Tibial nerve (tissue), 3 donors: ENCODE measurements at regions not wholly inside any gene's neighbourhood (a gene's known extent, or its start where the extent isn't known, plus 50 kb on each side); places are given as distances from the start of the nearest gene placed in this dataset.

Source experiments
- POLR2A ChIP-seq, 2 donors: fragments of 450-650 bp; IDR thresholded peaks; one replicate each; pipeline ENCODE4 v1.6.1; 2017; ENCODE audit warnings: antibody characterized with exemption in 2 of 2, mild to moderate bottlenecking in 2 of 2, moderate library complexity in 2 of 2
- TF ChIP-seq, protein P1 (sequence below), 5 experiments: fragments of 200-600 bp in 3 of 5; fragments of 450-650 bp in 2 of 5; sonication (generic) in 3 of 5; IDR thresholded peaks; one replicate each; pipeline ENCODE4 v1.5.1; 2016 to 2019; ENCODE audit warnings: antibody characterized with exemption in 5 of 5, mild to moderate bottlenecking in 3 of 5, moderate library complexity in 2 of 5

DNA sequence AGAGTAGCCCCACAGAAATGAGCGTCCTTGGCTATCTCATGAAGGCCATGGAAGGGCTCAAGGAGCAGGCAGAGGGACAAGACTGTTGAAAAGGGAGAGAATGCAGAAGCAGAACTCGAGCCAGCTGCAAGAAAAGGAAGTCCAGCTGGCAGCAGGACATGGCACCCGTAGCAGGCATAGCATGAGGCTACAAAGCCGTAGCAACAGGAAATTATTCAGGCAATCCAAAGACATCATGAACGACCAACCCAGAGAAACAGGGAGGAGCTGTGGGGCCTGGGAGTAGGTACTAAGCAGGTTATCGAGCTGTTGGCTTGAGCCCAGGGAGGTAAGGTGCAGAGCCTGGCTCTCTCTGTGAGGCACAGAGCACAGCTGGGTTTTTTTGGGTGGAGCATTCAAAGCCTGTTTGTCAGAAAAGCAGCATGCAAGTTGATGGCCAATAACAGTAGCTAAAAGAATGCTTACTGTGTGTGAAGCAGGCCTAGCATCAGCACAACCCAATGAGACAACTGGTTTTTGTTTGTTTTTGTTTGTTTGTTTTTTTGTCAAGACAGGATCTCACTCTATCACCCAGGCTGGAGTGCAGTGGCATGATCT, 144.0 kb upstream of the SMAD3 start:
- TF ChIP-seq POLR2A (IDR thresholded peaks at IDR 0.05), result no peak
- TF ChIP-seq, protein P1, sequence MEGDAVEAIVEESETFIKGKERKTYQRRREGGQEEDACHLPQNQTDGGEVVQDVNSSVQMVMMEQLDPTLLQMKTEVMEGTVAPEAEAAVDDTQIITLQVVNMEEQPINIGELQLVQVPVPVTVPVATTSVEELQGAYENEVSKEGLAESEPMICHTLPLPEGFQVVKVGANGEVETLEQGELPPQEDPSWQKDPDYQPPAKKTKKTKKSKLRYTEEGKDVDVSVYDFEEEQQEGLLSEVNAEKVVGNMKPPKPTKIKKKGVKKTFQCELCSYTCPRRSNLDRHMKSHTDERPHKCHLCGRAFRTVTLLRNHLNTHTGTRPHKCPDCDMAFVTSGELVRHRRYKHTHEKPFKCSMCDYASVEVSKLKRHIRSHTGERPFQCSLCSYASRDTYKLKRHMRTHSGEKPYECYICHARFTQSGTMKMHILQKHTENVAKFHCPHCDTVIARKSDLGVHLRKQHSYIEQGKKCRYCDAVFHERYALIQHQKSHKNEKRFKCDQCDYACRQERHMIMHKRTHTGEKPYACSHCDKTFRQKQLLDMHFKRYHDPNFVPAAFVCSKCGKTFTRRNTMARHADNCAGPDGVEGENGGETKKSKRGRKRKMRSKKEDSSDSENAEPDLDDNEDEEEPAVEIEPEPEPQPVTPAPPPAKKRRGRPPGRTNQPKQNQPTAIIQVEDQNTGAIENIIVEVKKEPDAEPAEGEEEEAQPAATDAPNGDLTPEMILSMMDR (IDR thresholded peaks at IDR 0.05), result no peak
